HEK293 (cell line): ENCODE measurements at regions not wholly inside any gene's neighbourhood (a gene's known extent, or its start where the extent isn't known, plus 50 kb on each side); places are given as distances from the start of the nearest gene placed in this dataset.

Source experiments
- CTCF ChIA-PET: fragments of 350-600 bp; formaldehyde crosslinking; extraction: SDS; loops from one replicate; lab custom pipeline; 2021; ENCODE audit warnings: antibody characterized with exemption; lab: Yijun Ruan, JAX
- POLR2A ChIA-PET: fragments of 300-600 bp; formaldehyde crosslinking; extraction: SDS; loops from one replicate; lab custom pipeline; 2020; ENCODE audit warnings: antibody characterized with exemption, inconsistent platforms; lab: Yijun Ruan, JAX
- H3K27ac ChIP-seq: fragments of 200-500 bp; sonication (Bioruptor generic); 2 replicates; pipeline ENCODE4 v1.5.1; 2014; ENCODE audit warnings: low read depth, low read length, control low read depth, inconsistent platforms; ENCODE audit errors: extremely low read depth
- H3K36me3 ChIP-seq, 2 experiments: fragments of 200-500 bp in 1 of 2; sonication (Bioruptor generic) in 1 of 2; 1 replicate in 1 of 2; 2 replicates in 1 of 2; pipeline ENCODE4 v1.5.1; 2014 to 2017; ENCODE audit warnings: inconsistent platforms in 2 of 2, low read length in 2 of 2; ENCODE audit not compliant: control insufficient read depth in 2 of 2, insufficient read depth in 1 of 2
- H3K4me1 ChIP-seq: fragments of 200-500 bp; sonication (Bioruptor generic); 2 replicates; pipeline ENCODE4 v1.5.1; 2014; ENCODE audit warnings: mild to moderate bottlenecking, low read length, inconsistent platforms; ENCODE audit not compliant: control insufficient read depth, insufficient read depth
- H3K4me3 ChIP-seq: 2 replicates; pipeline ENCODE4 v1.5.1; 2011; ENCODE audit warnings: low read depth, mild to moderate bottlenecking, control low read depth, low read length, moderate library complexity
- H3K9me3 ChIP-seq: fragments of 200-500 bp; sonication (Bioruptor generic); 2 replicates; pipeline ENCODE4 v1.5.1; 2014; ENCODE audit warnings: low read depth, low read length, inconsistent platforms; ENCODE audit not compliant: control insufficient read depth, insufficient read depth
- BCL11A ChIP-seq: fragments of 450-650 bp; formaldehyde crosslinking; IDR thresholded peaks from 2 replicates; pipeline ENCODE4 v1.5.1; 2016; ENCODE audit warnings: low read depth, missing biosample characterization, missing genetic modification characterization
- GLI2 ChIP-seq: fragments of 450-650 bp; formaldehyde crosslinking; IDR thresholded peaks from 2 replicates; pipeline ENCODE4; 2017; ENCODE audit warnings: missing biosample characterization, missing genetic modification characterization, low read depth, borderline replicate concordance
- GLIS2 ChIP-seq: fragments of 450-650 bp; formaldehyde crosslinking; IDR thresholded peaks from 2 replicates; pipeline ENCODE4 v1.5.1; 2016; ENCODE audit warnings: missing biosample characterization, missing genetic modification characterization
- KLF1 ChIP-seq: fragments of 450-650 bp; formaldehyde crosslinking; IDR thresholded peaks from 2 replicates; pipeline ENCODE4 v1.5.1; 2016; ENCODE audit warnings: missing biosample characterization, missing genetic modification characterization
- OSR2 ChIP-seq: fragments of 450-650 bp; formaldehyde crosslinking; IDR thresholded peaks from 2 replicates; pipeline ENCODE4 v1.5.1; 2016; ENCODE audit warnings: missing biosample characterization, missing genetic modification characterization
- PBX3 ChIP-seq: sonication (generic); formaldehyde crosslinking; IDR thresholded peaks from 2 replicates; pipeline ENCODE4 v1.8.1; 2022; ENCODE audit warnings: mild to moderate bottlenecking, moderate library complexity, missing genetic modification reagents
- REPIN1 ChIP-seq: fragments of 450-650 bp; formaldehyde crosslinking; IDR thresholded peaks from 2 replicates; pipeline ENCODE4 v1.5.1; 2017; ENCODE audit warnings: missing biosample characterization, missing genetic modification characterization, low read depth
- ZIC2 ChIP-seq: fragments of 450-650 bp; formaldehyde crosslinking; IDR thresholded peaks from 2 replicates; pipeline ENCODE4 v1.5.1; 2016; ENCODE audit warnings: missing biosample characterization, missing genetic modification characterization
- ZNF146 ChIP-seq: fragments of 450-650 bp; formaldehyde crosslinking; IDR thresholded peaks from 2 replicates; pipeline ENCODE4 v1.5.1; 2016; ENCODE audit warnings: missing biosample characterization, missing genetic modification characterization
- ZNF2 ChIP-seq: fragments of 450-650 bp; formaldehyde crosslinking; IDR thresholded peaks from 2 replicates; pipeline ENCODE4 v1.5.1; 2016; ENCODE audit warnings: missing biosample characterization, missing genetic modification characterization
- ZNF24 ChIP-seq: fragments of 450-650 bp; formaldehyde crosslinking; IDR thresholded peaks from 2 replicates; pipeline ENCODE4 v1.5.1; 2016; ENCODE audit warnings: missing biosample characterization, missing genetic modification characterization
- ZNF248 ChIP-seq: fragments of 450-650 bp; formaldehyde crosslinking; IDR thresholded peaks from 2 replicates; pipeline ENCODE4 v1.5.1; 2017; ENCODE audit warnings: missing biosample characterization, missing genetic modification characterization
- ZNF501 ChIP-seq: fragments of 450-650 bp; formaldehyde crosslinking; IDR thresholded peaks from 2 replicates; pipeline ENCODE4 v1.5.1; 2016; ENCODE audit warnings: missing biosample characterization, missing genetic modification characterization
- ZNF529 ChIP-seq: fragments of 450-650 bp; formaldehyde crosslinking; IDR thresholded peaks from 2 replicates; pipeline ENCODE4 v1.5.1; 2017; ENCODE audit warnings: missing genetic modification characterization, missing biosample characterization; ENCODE audit not compliant: insufficient replicate concordance
- ZNF560 ChIP-seq: fragments of 450-650 bp; formaldehyde crosslinking; IDR thresholded peaks from 2 replicates; pipeline ENCODE4 v1.5.1; 2017; ENCODE audit warnings: missing biosample characterization, missing genetic modification characterization, borderline replicate concordance
- ZNF654 ChIP-seq: fragments of 450-650 bp; formaldehyde crosslinking; IDR thresholded peaks from 2 replicates; pipeline ENCODE4 v1.5.1; 2016; ENCODE audit warnings: low read depth, missing biosample characterization, missing genetic modification characterization
- ZNF664 ChIP-seq: fragments of 450-650 bp; formaldehyde crosslinking; IDR thresholded peaks from 2 replicates; pipeline ENCODE4 v1.5.1; 2016; ENCODE audit warnings: missing biosample characterization, missing genetic modification characterization
- ZNF670 ChIP-seq: fragments of 450-650 bp; formaldehyde crosslinking; IDR thresholded peaks from 2 replicates; pipeline ENCODE4 v1.5.1; 2016; ENCODE audit warnings: missing biosample characterization, missing genetic modification characterization, low read depth
- ZNF747 ChIP-seq: fragments of 450-650 bp; formaldehyde crosslinking; IDR thresholded peaks from 2 replicates; pipeline ENCODE4 v1.5.1; 2016; ENCODE audit warnings: missing biosample characterization, missing genetic modification characterization
- ZNF777 ChIP-seq: fragments of 450-650 bp; formaldehyde crosslinking; IDR thresholded peaks from 2 replicates; pipeline ENCODE4 v1.5.1; 2017; ENCODE audit warnings: missing biosample characterization, missing genetic modification characterization, borderline replicate concordance
- ZNF792 ChIP-seq: fragments of 450-650 bp; formaldehyde crosslinking; IDR thresholded peaks from 2 replicates; pipeline ENCODE4 v1.5.1; 2016; ENCODE audit warnings: missing biosample characterization, missing genetic modification characterization
- TF ChIP-seq, protein P1 (sequence below): fragments of 450-650 bp; formaldehyde crosslinking; IDR thresholded peaks from 2 replicates; pipeline ENCODE4 v1.5.1; 2017; ENCODE audit warnings: missing biosample characterization, missing genetic modification characterization
- TF ChIP-seq, protein P2 (sequence below): fragments of 450-650 bp; formaldehyde crosslinking; IDR thresholded peaks from 2 replicates; pipeline ENCODE4 v1.5.1; 2016; ENCODE audit warnings: missing biosample characterization, missing genetic modification characterization
- TF ChIP-seq, protein P3 (sequence below): fragments of 450-650 bp; formaldehyde crosslinking; IDR thresholded peaks from 2 replicates; pipeline ENCODE4; 2016; ENCODE audit warnings: missing biosample characterization, missing genetic modification characterization

DNA sequence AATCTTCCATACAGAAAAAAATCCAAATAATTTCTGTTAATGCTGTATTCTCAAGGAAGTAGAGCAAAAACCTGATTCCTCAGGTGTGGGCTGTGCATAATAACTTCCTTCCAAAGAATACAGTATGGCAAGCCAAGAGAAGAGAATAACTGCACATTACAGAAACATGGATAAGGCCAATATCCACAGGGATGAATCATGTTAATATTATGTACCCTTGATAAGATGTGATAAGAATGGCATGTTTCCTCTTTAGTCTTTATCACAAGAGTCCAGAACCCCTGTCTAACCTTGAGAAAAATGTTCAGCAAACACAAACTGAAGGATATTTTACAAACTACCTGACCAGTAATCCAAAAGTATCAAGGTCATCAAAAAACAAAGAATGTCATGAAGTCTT lies 795.8 kb downstream of the SEMA5A start:
- CTCF ChIA-PET: no interaction called here
- no peaks in the 10 kb centered on the region for H3K9me3 ChIP-seq
- TF ChIP-seq, protein P1, sequence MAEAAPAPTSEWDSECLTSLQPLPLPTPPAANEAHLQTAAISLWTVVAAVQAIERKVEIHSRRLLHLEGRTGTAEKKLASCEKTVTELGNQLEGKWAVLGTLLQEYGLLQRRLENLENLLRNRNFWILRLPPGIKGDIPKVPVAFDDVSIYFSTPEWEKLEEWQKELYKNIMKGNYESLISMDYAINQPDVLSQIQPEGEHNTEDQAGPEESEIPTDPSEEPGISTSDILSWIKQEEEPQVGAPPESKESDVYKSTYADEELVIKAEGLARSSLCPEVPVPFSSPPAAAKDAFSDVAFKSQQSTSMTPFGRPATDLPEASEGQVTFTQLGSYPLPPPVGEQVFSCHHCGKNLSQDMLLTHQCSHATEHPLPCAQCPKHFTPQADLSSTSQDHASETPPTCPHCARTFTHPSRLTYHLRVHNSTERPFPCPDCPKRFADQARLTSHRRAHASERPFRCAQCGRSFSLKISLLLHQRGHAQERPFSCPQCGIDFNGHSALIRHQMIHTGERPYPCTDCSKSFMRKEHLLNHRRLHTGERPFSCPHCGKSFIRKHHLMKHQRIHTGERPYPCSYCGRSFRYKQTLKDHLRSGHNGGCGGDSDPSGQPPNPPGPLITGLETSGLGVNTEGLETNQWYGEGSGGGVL (tag by site-specific recombination): no peak
- TF ChIP-seq GLI2 (no peak), ZNF2 (tag by site-specific recombination) (no peak), REPIN1 (no peak), PBX3 (no peak), GLIS2 (tag by site-specific recombination) (no peak), ZNF248 (tag by site-specific recombination) (no peak), ZNF654 (tag by site-specific recombination) (no peak), ZNF501 (tag by site-specific recombination) (no peak), ZNF664 (tag by site-specific recombination) (no peak), ZIC2 (no peak), ZNF670 (tag by site-specific recombination) (no peak), BCL11A (no peak), ZNF560 (tag by site-specific recombination) (no peak)
- TF ChIP-seq, protein P2, sequence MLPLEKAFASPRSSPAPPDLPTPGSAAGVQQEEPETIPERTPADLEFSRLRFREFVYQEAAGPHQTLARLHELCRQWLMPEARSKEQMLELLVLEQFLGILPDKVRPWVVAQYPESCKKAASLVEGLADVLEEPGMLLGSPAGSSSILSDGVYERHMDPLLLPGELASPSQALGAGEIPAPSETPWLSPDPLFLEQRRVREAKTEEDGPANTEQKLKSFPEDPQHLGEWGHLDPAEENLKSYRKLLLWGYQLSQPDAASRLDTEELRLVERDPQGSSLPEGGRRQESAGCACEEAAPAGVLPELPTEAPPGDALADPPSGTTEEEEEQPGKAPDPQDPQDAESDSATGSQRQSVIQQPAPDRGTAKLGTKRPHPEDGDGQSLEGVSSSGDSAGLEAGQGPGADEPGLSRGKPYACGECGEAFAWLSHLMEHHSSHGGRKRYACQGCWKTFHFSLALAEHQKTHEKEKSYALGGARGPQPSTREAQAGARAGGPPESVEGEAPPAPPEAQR (tag by site-specific recombination): no peak
- TF ChIP-seq, protein P3, sequence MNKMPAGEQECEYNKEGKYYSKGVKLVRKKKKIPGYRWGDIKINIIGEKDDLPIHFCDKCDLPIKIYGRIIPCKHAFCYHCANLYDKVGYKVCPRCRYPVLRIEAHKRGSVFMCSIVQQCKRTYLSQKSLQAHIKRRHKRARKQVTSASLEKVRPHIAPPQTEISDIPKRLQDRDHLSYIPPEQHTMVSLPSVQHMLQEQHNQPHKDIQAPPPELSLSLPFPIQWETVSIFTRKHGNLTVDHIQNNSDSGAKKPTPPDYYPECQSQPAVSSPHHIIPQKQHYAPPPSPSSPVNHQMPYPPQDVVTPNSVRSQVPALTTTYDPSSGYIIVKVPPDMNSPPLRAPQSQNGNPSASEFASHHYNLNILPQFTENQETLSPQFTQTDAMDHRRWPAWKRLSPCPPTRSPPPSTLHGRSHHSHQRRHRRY (tag by site-specific recombination): no peak
- H3K36me3 ChIP-seq: no peaks in the 10 kb centered on the region
- no peak overlapping the region for H3K4me3 ChIP-seq
- POLR2A ChIA-PET: no interaction called here
- no peak overlapping the region for H3K27ac ChIP-seq
- H3K4me1 ChIP-seq: no peaks in the 10 kb centered on the region

GRCh38 chr5:8751971-8752370 lies 793.9 kb downstream of the SEMA5A start:
- H3K9me3 ChIP-seq: no peaks in the 10 kb centered on the region
- TF ChIP-seq ZNF777 (tag by site-specific recombination): no peak
- no peak for TF ChIP-seq ZNF146
- no peak for TF ChIP-seq ZNF792
- TF ChIP-seq ZNF747 (tag by site-specific recombination): no peak
- TF ChIP-seq GLI2: no peak
- TF ChIP-seq ZNF24: no peak
- TF ChIP-seq OSR2 (tag by site-specific recombination): no peak
- TF ChIP-seq KLF1 (tag by site-specific recombination): no peak
- no peak for TF ChIP-seq ZNF529 (tag by site-specific recombination)
- POLR2A ChIA-PET: no interaction called here
- CTCF ChIA-PET: no interaction called here
- H3K4me3 ChIP-seq: no peak overlapping the region
- no peaks in the 10 kb centered on the region for H3K4me1 ChIP-seq
- no peaks in the 10 kb centered on the region for H3K36me3 ChIP-seq
- no peak overlapping the region for H3K27ac ChIP-seq
